ENCODE measurements at regions not wholly inside any gene's neighbourhood (a gene's known extent, or its start where the extent isn't known, plus 50 kb on each side); places are given as distances from the start of the nearest gene placed in this dataset.

- in situ Hi-C loops (cut with MboI) (no loop called here), intact Hi-C loops (cut with micrococcal nuclease; ENCODE audit: unreplicated experiment) (no loop called here)
- 64% methylated on average over 4 of the region's 4 CpGs for WGBS (ENCODE audit: insufficient coverage, insufficient replicate concordance, low lambda C conversion rate, missing lambda C conversion rate)
- H3K4me3 ChIP-seq: no peak overlapping the region
- no peak for DNase-seq (ENCODE audit: low read depth, low spot score)
- no peaks in the 10 kb centered on the region for H3K36me3 ChIP-seq (ENCODE audit: control insufficient read depth in 2 of 2, insufficient read depth in 2 of 2, low read length in 1 of 2)
- FAIRE-seq: no peak
- H4K20me1 ChIP-seq (ENCODE audit: control insufficient read depth, insufficient read depth): no peaks in the 10 kb centered on the region
- H3K4me1 ChIP-seq (ENCODE audit: control insufficient read depth, insufficient read depth, low read length): no peaks in the 10 kb centered on the region
- ATAC-seq: no peak
- no peak overlapping the region for H3K27ac ChIP-seq (ENCODE audit: control insufficient read depth, insufficient read depth)
- H2AFZ ChIP-seq (ENCODE audit: control insufficient read depth, low read depth, low read length): no peak overlapping the region
- no peak overlapping the region for H3K4me2 ChIP-seq (ENCODE audit: control insufficient read depth, insufficient read depth)
- BruUV-seq (replicated peaks): no TSS peak
- H3K79me2 ChIP-seq (ENCODE audit: control insufficient read depth, insufficient read depth, low read length): no peaks in the 10 kb centered on the region
- ChIA-PET POLR2A (no interaction called here), CTCF (no interaction called here), RAD21 (ENCODE audit: unreplicated experiment) (no interaction called here), SMC1A (ENCODE audit: uncharacterized antibody, unreplicated experiment) (no interaction called here)
- TF ChIP-seq FOXM1 (IDR thresholded peaks at IDR 0.05; ENCODE audit: low read depth, low read length) (no peak), RAD21 (IDR thresholded peaks at IDR 0.05; ENCODE audit: insufficient read depth, low read depth, low read length) (no peak), ZNF622 (IDR thresholded peaks at IDR 0.05) (no peak), ZBTB4 (CRISPR knock-in tag; IDR thresholded peaks at IDR 0.05) (no peak), IRF4 (IDR thresholded peaks at IDR 0.05; ENCODE audit: low read depth, low read length) (no peak), SUPT20H (IDR thresholded peaks at IDR 0.05; ENCODE audit: borderline replicate concordance, control insufficient read depth, low read depth, low read length) (no peak), SPI1 (IDR thresholded peaks at IDR 0.05; ENCODE audit: borderline replicate concordance, insufficient read depth, low read depth, low read length) (no peak)
- no peaks in the 10 kb centered on the region; the same call in 2 of the 3 replicates for H3K9me3 ChIP-seq (replicated peaks; ENCODE audit: control insufficient read depth, insufficient read depth, low read length)
- H3K9ac ChIP-seq (ENCODE audit: control insufficient read depth, insufficient read depth, low read length): no peak overlapping the region
- no peaks in the 10 kb centered on the region for H3K27me3 ChIP-seq (replicated peaks in 1 of 2; ENCODE audit: control insufficient read depth in 2 of 2, insufficient read depth in 2 of 2, low read length in 1 of 2)
These were observed 202.2 kb upstream of the PRKD1 start for GRCh38 chr14:30129807-30130206.

Data from GM12878 (cell line).